ENCODE measurements at regions not wholly inside any gene's neighbourhood (a gene's known extent, or its start where the extent isn't known, plus 50 kb on each side); places are given as distances from the start of the nearest gene placed in this dataset.
"Not testable (repeated sequence)": the region's sequence is repeated elsewhere in the genome, so short reads cannot be mapped to it uniquely, and the experiment has no call there.

DNA sequence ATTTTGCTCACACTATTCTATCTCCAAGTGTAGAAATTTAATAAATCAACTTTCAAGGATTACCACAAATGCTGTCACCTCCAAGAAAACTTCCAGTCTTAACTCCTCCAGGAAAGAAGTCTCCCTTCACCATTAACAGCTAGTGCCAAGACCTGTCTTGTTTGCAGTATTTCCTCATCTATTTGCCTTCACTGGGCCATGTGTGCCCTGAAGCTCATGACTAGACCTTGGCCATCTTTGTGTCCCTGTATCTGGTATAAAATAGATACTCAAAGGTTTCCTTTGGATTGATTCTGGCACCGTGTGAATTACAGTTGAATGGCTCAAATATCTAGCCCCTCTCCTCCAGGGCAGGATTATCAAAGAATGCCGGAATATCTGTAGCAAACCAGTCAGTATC, 346.7 kb upstream of the KLF4 start:
- Mint-ChIP-seq H3K9me3 (no peaks in the 10 kb centered on the region), H3K27me3 (ENCODE audit: low read depth) (no peaks in the 10 kb centered on the region), H3K4me1 (no peaks in the 10 kb centered on the region), H3K27ac (ENCODE audit: unreplicated experiment) (no peak overlapping the region), H3K4me3 (no peak overlapping the region), H3K36me3 (ENCODE audit: low read depth) (no peaks in the 10 kb centered on the region)
- DNase-seq (ENCODE audit: low read depth, low spot score) = no peak
- TF ChIP-seq, protein P1, sequence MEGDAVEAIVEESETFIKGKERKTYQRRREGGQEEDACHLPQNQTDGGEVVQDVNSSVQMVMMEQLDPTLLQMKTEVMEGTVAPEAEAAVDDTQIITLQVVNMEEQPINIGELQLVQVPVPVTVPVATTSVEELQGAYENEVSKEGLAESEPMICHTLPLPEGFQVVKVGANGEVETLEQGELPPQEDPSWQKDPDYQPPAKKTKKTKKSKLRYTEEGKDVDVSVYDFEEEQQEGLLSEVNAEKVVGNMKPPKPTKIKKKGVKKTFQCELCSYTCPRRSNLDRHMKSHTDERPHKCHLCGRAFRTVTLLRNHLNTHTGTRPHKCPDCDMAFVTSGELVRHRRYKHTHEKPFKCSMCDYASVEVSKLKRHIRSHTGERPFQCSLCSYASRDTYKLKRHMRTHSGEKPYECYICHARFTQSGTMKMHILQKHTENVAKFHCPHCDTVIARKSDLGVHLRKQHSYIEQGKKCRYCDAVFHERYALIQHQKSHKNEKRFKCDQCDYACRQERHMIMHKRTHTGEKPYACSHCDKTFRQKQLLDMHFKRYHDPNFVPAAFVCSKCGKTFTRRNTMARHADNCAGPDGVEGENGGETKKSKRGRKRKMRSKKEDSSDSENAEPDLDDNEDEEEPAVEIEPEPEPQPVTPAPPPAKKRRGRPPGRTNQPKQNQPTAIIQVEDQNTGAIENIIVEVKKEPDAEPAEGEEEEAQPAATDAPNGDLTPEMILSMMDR (conservative IDR thresholded peaks at IDR 0.05) = no peak

DNA sequence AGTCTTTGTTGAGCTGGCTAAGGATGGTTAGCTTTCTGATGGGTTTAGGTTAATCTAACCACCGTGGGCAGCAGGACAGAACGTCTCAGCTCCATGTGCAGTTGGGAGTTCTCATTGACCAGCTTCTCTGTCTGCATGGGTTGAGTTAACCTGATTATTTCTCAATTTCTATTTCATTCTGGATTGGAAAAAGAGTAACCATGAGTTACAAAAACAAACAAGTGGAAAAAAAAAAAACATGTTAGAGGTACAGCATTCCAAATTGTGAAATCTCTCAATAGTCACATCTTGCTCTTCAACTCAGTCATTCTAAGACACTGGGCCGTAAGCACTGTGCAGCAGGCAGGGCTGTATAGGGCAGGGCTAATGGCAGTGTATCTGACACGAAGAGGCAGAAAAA, 343.7 kb upstream of the KLF4 start:
- no peak overlapping the region for H3K27ac Mint-ChIP-seq (ENCODE audit: unreplicated experiment)
- H3K9me3 Mint-ChIP-seq = peaks cover 6% of the 10 kb centered on the region
- H3K36me3 Mint-ChIP-seq (ENCODE audit: low read depth) = no peaks in the 10 kb centered on the region
- DNase-seq (ENCODE audit: low read depth, low spot score) = no peak
- TF ChIP-seq, protein P1 (conservative IDR thresholded peaks at IDR 0.05) = no peak
- H3K4me3 Mint-ChIP-seq = no peak overlapping the region
- no peaks in the 10 kb centered on the region for H3K27me3 Mint-ChIP-seq (ENCODE audit: low read depth)
- H3K4me1 Mint-ChIP-seq = no peaks in the 10 kb centered on the region

DNA sequence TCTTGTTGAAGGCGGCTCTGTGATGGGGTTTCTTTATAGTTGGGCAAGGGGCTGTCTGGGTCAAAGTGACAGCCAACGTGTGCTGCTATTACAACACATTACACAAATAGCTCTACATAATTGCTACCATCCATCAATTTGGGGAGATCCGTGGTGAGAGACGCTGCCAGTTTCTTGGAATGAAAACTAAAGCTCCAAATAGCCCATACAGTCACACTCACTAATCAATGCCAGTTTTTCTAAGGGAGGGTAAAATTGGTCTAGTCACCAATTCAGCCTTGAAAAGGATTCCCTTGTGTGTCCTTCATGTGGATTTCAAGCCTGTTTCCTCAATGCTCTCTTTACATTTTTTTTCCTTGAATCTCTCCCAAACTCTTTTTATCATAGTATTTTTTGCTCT, 343.3 kb upstream of the KLF4 start:
- Mint-ChIP-seq H3K27me3 (ENCODE audit: low read depth) (no peaks in the 10 kb centered on the region), H3K4me3 (no peak overlapping the region), H3K9me3 (peaks cover 6% of the 10 kb centered on the region), H3K36me3 (ENCODE audit: low read depth) (no peaks in the 10 kb centered on the region), H3K27ac (ENCODE audit: unreplicated experiment) (no peak overlapping the region), H3K4me1 (no peaks in the 10 kb centered on the region)
- TF ChIP-seq, protein P1 (conservative IDR thresholded peaks at IDR 0.05) = no peak
- DNase-seq (ENCODE audit: low read depth, low spot score) = no peak

- peaks cover 6% of the 10 kb centered on the region for H3K9me3 Mint-ChIP-seq
These were observed 340.9 kb upstream of the KLF4 start for GRCh38 chr9:107830479-107830878.

GRCh38 chr9:107827884-107828283, 338.3 kb upstream of the KLF4 start:
- no peak for DNase-seq (ENCODE audit: low read depth, low spot score)
- H3K36me3 Mint-ChIP-seq (ENCODE audit: low read depth) = no peaks in the 10 kb centered on the region
- H3K4me3 Mint-ChIP-seq = no peak overlapping the region
- H3K27ac Mint-ChIP-seq (ENCODE audit: unreplicated experiment) = no peak overlapping the region
- TF ChIP-seq, protein P1 (conservative IDR thresholded peaks at IDR 0.05) = no peak
- H3K9me3 Mint-ChIP-seq = peaks cover 6% of the 10 kb centered on the region
- H3K4me1 Mint-ChIP-seq = no peaks in the 10 kb centered on the region
- no peaks in the 10 kb centered on the region for H3K27me3 Mint-ChIP-seq (ENCODE audit: low read depth)

More at GRCh38 chr9:107830479-107830878, 340.9 kb upstream of the KLF4 start:
- Mint-ChIP-seq H3K4me1 (no peaks in the 10 kb centered on the region), H3K27ac (ENCODE audit: unreplicated experiment) (no peak overlapping the region), H3K27me3 (ENCODE audit: low read depth) (no peaks in the 10 kb centered on the region), H3K36me3 (ENCODE audit: low read depth) (no peaks in the 10 kb centered on the region), H3K4me3 (no peak overlapping the region)
- TF ChIP-seq, protein P1 (conservative IDR thresholded peaks at IDR 0.05) = no peak
- DNase-seq (ENCODE audit: low read depth, low spot score) = no peak

DNA sequence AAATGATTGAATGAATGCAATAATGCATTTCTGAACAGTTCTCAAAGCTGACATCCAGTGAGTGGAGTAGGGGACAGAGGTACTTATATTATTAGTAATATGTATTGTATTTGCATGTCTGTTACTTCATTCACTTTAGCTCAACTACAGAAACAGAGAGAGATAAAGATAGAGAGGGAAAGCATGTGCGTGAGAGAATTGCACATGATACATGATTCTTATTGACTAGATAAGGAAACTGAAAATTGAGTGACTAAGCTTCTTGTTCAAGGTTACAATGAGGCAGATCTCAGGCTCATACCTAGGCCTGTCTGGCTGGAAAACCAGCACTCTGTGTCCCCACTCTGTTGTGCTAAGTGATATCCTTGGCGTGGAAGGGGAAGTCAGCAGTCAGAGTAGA, 337.7 kb upstream of the KLF4 start:
- Mint-ChIP-seq H3K9me3 (peaks cover 6% of the 10 kb centered on the region), H3K27ac (ENCODE audit: unreplicated experiment) (no peak overlapping the region), H3K27me3 (ENCODE audit: low read depth) (no peaks in the 10 kb centered on the region), H3K4me3 (no peak overlapping the region), H3K36me3 (ENCODE audit: low read depth) (no peaks in the 10 kb centered on the region), H3K4me1 (no peaks in the 10 kb centered on the region)
- TF ChIP-seq, protein P1 (conservative IDR thresholded peaks at IDR 0.05) = no peak
- DNase-seq (ENCODE audit: low read depth, low spot score) = no peak

GRCh38 chr9:107826688-107826983, 337.1 kb upstream of the KLF4 start:
- not testable (repeated sequence) for H3K27ac Mint-ChIP-seq (ENCODE audit: unreplicated experiment); H3K27me3 Mint-ChIP-seq (ENCODE audit: low read depth)

More at GRCh38 chr9:107826688-107826983, 337.1 kb upstream of the KLF4 start:
- H3K9me3 Mint-ChIP-seq; H3K4me3 Mint-ChIP-seq; DNase-seq (ENCODE audit: low read depth, low spot score); H3K36me3 Mint-ChIP-seq (ENCODE audit: low read depth); H3K4me1 Mint-ChIP-seq: not testable (repeated sequence)

All from neural crest cell (in vitro differentiated cells).